Naive thymus-derived CD4-positive, alpha-beta T cell (primary cell): ENCODE measurements at regions not wholly inside any gene's neighbourhood (a gene's known extent, or its start where the extent isn't known, plus 50 kb on each side); places are given as distances from the start of the nearest gene placed in this dataset.

Source experiments
- ATAC-seq: fragments of 150-1000 bp; cut with Tn5 transposase; 2 replicates; pipeline ENCODE4 v1.10.0; 2021; ENCODE audit warnings: mild to moderate bottlenecking, moderate library complexity
- CTCF ChIA-PET: fragments of 350-600 bp; sonication (Branson Sonifier 250); formaldehyde crosslinking; loops from one replicate; lab custom pipeline; 2021; ENCODE audit warnings: antibody characterized with exemption; lab: Charles Lee
- POLR2A ChIA-PET: fragments of 350-600 bp; sonication (Branson Sonifier 250); formaldehyde crosslinking; loops from one replicate; lab custom pipeline; 2021; ENCODE audit warnings: antibody characterized with exemption, inconsistent platforms; lab: Charles Lee
- DNase-seq, 9 donors: peaks; one replicate each; pipeline versions ENCODE4 v3.0.0 to v3.0.0-alpha.2; 2020 to 2022; ENCODE audit warnings: mixed read lengths in 1 of 9
- H3K27ac ChIP-seq: one replicate; pipeline ENCODE4 v1.7.0; 2013; ENCODE audit warnings: mild to moderate bottlenecking, low read depth, low read length, moderate library complexity
- H3K27me3 ChIP-seq, 2 donors: one replicate each; pipeline ENCODE4 v1.7.0; 2013; ENCODE audit warnings: low read length in 2 of 2, mild to moderate bottlenecking in 2 of 2, moderate library complexity in 2 of 2; ENCODE audit not compliant: control insufficient read depth in 2 of 2, insufficient read depth in 2 of 2
- H3K36me3 ChIP-seq, 3 experiments: 1 replicate in 2 of 3; 2 replicates in 1 of 3; pipeline ENCODE4 v1.7.0; 2013; ENCODE audit warnings: low read length in 3 of 3, mild to moderate bottlenecking in 3 of 3, moderate library complexity in 1 of 3; ENCODE audit not compliant: insufficient read depth in 3 of 3, control insufficient read depth in 2 of 3
- H3K4me1 ChIP-seq, 2 donors: one replicate each; pipeline ENCODE4 v1.7.0; 2013; ENCODE audit warnings: low read length in 2 of 2, mild to moderate bottlenecking in 2 of 2, moderate library complexity in 1 of 2; ENCODE audit not compliant: control insufficient read depth in 2 of 2, insufficient read depth in 2 of 2
- H3K4me3 ChIP-seq: 2 replicates; pipeline ENCODE4 v1.7.0; 2013; ENCODE audit warnings: mild to moderate bottlenecking, low read length
- H3K9me3 ChIP-seq, 3 experiments: 1 replicate in 2 of 3; 2 replicates in 1 of 3; pipeline ENCODE4 v1.7.0; 2013; ENCODE audit warnings: low read length in 3 of 3; ENCODE audit not compliant: control insufficient read depth in 2 of 3
- H3K27ac Mint-ChIP-seq, 9 donors: one replicate each; pipeline ENCODE4 v1.8.0; 2020 to 2022; ENCODE audit warnings: mixed read lengths in 9 of 9, mild to moderate bottlenecking in 8 of 9, moderate library complexity in 5 of 9, inconsistent platforms in 2 of 9
- H3K27me3 Mint-ChIP-seq, 5 donors: one replicate each; pipeline ENCODE4 v1.8.0; 2021 to 2022; ENCODE audit warnings: mixed read lengths in 5 of 5, mild to moderate bottlenecking in 1 of 5
- H3K36me3 Mint-ChIP-seq, 5 donors: one replicate each; pipeline ENCODE4 v1.8.0; 2020 to 2022; ENCODE audit warnings: mixed read lengths in 5 of 5, mild to moderate bottlenecking in 3 of 5, inconsistent platforms in 1 of 5
- H3K4me1 Mint-ChIP-seq, 7 donors: one replicate each; pipeline ENCODE4 v1.8.0; 2020 to 2022; ENCODE audit warnings: mixed read lengths in 7 of 7, mild to moderate bottlenecking in 3 of 7, inconsistent platforms in 1 of 7
- H3K4me3 Mint-ChIP-seq, 10 donors: one replicate each; pipeline ENCODE4 v1.8.0; 2020 to 2022; ENCODE audit warnings: mild to moderate bottlenecking in 10 of 10, mixed read lengths in 10 of 10, moderate library complexity in 6 of 10, inconsistent platforms in 2 of 10
- H3K9me3 Mint-ChIP-seq, 11 donors: one replicate each; pipeline ENCODE4 v1.8.0; 2020 to 2022; ENCODE audit warnings: mixed read lengths in 11 of 11, mild to moderate bottlenecking in 4 of 11, inconsistent platforms in 1 of 11, moderate library complexity in 1 of 11
- intact Hi-C, 2 donors: fragments of 100-400 bp; cut with micrococcal nuclease; formaldehyde crosslinking; loops; one replicate each; pipeline ENCODE4 v1.15.1; 2023

GRCh38 chr1:170481000-170481399 lies 51.0 kb upstream of the GORAB start:
- ChIA-PET CTCF (no interaction called here), POLR2A (no interaction called here)
- Mint-ChIP-seq H3K27me3 (peaks cover 0 to 26% (median 13%) of the 10 kb centered on the region in 5 donors), H3K36me3 (no peaks in the 10 kb centered on the region), H3K4me1 (no peaks in the 10 kb centered on the region), H3K9me3 (no peaks in the 10 kb centered on the region), H3K27ac (no peak overlapping the region), H3K4me3 (no peak overlapping the region)
- intact Hi-C loops, result no loop called here
- Histone ChIP-seq H3K36me3 (no peaks in the 10 kb centered on the region), H3K4me1 (no peaks in the 10 kb centered on the region), H3K9me3 (no peaks in the 10 kb centered on the region), H3K4me3 (no peak overlapping the region), H3K27me3 (no peaks in the 10 kb centered on the region), H3K27ac (no peak overlapping the region)
- ATAC-seq (no peak), DNase-seq (no peak)
